HEK293 (cell line): ENCODE measurements at regions not wholly inside any gene's neighbourhood (a gene's known extent, or its start where the extent isn't known, plus 50 kb on each side); places are given as distances from the start of the nearest gene placed in this dataset.

Experiments used
- CTCF ChIP-seq: fragments of 450-650 bp; formaldehyde crosslinking; IDR thresholded peaks from 2 replicates; pipeline ENCODE4 v1.5.1; 2016; ENCODE audit warnings: missing biosample characterization, missing genetic modification characterization
- HOXA7 ChIP-seq: sonication (generic); formaldehyde crosslinking; IDR thresholded peaks from 2 replicates; pipeline ENCODE4 v1.8.1; 2022; ENCODE audit warnings: missing genetic modification reagents, borderline replicate concordance
- SP2 ChIP-seq: fragments of 450-650 bp; formaldehyde crosslinking; IDR thresholded peaks from 2 replicates; pipeline ENCODE4 v1.5.1; 2016; ENCODE audit warnings: missing biosample characterization, missing genetic modification characterization
- TRIM28 ChIP-seq: IDR thresholded peaks from 2 replicates; pipeline ENCODE4 v1.6.1; 2011; ENCODE audit warnings: low read length, control low read depth, borderline replicate concordance
- ZNF2 ChIP-seq: fragments of 450-650 bp; formaldehyde crosslinking; IDR thresholded peaks from 2 replicates; pipeline ENCODE4 v1.5.1; 2016; ENCODE audit warnings: missing biosample characterization, missing genetic modification characterization
- ZNF266 ChIP-seq: fragments of 450-650 bp; formaldehyde crosslinking; IDR thresholded peaks from 2 replicates; pipeline ENCODE4 v1.5.1; 2016; ENCODE audit warnings: missing biosample characterization, missing genetic modification characterization, low read depth
- ZNF544 ChIP-seq: fragments of 450-650 bp; formaldehyde crosslinking; IDR thresholded peaks from 2 replicates; pipeline ENCODE4 v1.5.0; 2017; ENCODE audit warnings: missing biosample characterization, missing genetic modification characterization
- ZNF549 ChIP-seq: fragments of 450-650 bp; IDR thresholded peaks from 2 replicates; pipeline ENCODE4 v1.5.1; 2018; ENCODE audit warnings: missing biosample characterization, missing genetic modification characterization, mild to moderate bottlenecking, inconsistent platforms, moderate library complexity
- ZNF660 ChIP-seq: fragments of 450-650 bp; IDR thresholded peaks from 2 replicates; pipeline ENCODE4 v1.5.1; 2018; ENCODE audit warnings: missing biosample characterization, mild to moderate bottlenecking, missing genetic modification characterization
- ZNF776 ChIP-seq: fragments of 450-650 bp; formaldehyde crosslinking; IDR thresholded peaks from 2 replicates; pipeline ENCODE4 v1.5.0; 2017; ENCODE audit warnings: missing biosample characterization, missing genetic modification characterization, borderline replicate concordance
- ZNF785 ChIP-seq: fragments of 450-650 bp; formaldehyde crosslinking; IDR thresholded peaks from 2 replicates; pipeline ENCODE4 v1.5.1; 2016; ENCODE audit warnings: missing biosample characterization, missing genetic modification characterization

- no peak for TF ChIP-seq ZNF776
- no peak for TF ChIP-seq TRIM28
- no peak for TF ChIP-seq ZNF785 (tag by site-specific recombination)
- TF ChIP-seq SP2 (tag by site-specific recombination) = no peak
- TF ChIP-seq ZNF660 = no peak
- TF ChIP-seq ZNF549 = no peak
- no peak for TF ChIP-seq ZNF266 (tag by site-specific recombination)
- no peak for TF ChIP-seq ZNF2 (tag by site-specific recombination)
- no peak for TF ChIP-seq ZNF544 (tag by site-specific recombination)
- TF ChIP-seq HOXA7 (CRISPR knock-in tag) = no peak
- no peak for TF ChIP-seq CTCF (tag by site-specific recombination)
Measured at GRCh38 chr2:12131975-12132374, 385.5 kb downstream of the LPIN1 start.
